C1 segment of cervical spinal cord (tissue), 14 donors: ENCODE measurements at regions not wholly inside any gene's neighbourhood (a gene's known extent, or its start where the extent isn't known, plus 50 kb on each side); places are given as distances from the start of the nearest gene placed in this dataset.

Experiments
- DNase-seq, 14 donors: peaks; one replicate each; lab custom pipeline; 2025; lab: John Stamatoyannopoulos, UW

DNA sequence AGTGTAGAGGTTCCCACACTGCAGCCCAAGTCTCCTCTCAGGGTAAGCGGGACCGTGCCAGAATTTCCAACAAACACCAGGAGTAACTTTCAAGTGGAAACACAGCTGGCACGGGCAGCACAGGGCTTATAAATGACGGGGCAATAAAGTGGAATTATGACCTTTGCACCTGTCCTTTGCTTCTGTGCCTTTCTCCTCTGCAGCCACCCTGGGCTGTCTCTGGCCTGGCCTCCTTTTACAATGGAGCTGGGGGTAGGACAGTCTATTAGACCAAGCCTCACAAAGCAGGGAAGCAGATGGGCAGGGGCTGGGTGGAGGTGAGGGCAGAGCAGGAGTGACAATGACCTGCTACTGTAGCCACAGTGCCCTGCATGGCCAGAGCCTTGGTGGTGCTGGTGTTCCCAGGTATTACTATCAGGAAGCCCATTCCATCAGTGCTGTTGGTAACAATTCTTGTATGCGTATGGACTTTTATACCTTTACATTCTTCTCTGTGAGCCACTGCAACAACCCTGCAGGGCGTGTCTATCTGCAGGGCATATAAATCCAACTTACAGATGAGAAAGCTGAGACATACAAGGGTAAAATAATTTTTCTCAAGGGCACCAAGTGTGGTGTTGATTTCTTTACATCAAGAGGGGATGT is 387.8 kb downstream of the CTTN start:
- no peak for DNase-seq

DNA sequence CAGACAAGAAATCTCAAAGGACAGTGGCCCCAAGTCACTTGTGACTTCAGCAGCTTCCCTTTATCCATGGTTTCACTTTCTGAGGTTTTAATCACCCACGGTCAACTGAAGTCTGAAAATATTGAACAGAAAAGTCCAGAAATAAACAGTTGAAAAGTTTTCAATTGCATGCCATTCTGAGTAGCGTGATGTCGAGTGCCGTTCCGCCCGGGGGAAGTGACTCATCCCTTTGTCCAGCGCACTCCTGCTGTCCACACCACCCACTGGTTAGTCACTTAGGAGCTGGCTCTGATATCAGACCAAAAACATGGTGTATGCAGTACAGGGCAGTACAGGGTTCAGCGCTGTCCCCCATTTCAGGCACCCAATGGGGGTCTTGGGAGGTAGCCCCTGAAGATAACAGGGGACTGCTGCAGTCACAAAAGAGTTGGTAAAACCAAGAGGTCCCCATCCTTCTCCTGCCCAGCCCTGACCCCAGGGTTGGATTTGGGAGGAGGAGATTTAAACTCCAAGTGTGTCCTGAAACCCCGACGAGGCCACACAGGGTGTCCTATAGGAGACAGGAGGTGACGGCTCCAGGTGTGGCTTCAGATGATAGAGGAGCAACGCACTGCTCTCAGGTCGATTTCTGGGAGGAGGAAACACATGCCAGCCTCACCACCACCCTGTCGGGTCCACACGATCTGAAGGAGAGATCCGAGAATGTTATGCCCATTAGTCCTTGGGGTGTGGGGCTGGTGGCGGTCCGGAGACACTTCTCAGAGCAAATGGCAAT is 390.1 kb downstream of the CTTN start:
- DNase-seq, result no peak

DNA sequence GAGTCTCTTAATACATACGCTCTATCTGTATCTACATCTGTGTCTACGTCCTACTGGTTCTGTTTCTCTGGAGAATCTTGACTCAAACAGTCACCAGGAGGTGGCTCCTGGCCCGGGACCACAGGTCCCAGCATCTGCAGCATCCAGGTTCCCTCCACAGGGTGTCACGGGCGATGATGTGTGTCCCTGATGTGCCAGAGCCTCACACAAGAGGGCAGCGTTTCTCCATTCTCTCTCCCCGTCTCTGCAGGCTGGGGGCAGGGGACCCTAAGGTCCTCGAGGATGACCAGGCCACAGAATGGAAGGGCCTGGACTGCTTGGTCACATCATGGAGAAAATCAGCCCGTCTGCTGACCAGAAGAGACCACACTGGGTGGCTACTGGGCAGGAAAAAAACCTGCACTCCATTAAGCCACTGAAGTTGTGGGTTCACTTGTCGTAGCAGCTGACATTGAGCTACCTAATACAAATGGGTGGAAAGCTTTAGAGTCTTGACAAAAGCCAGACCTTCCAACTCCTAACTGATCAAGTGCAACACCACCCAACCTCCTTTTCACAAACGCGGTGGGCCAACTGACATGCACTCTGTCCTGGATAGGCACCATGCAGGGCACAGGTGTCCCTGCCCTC is 392.5 kb downstream of the CTTN start:
- no peak for DNase-seq

GRCh38 chr11:70796648-70797227 is 398.4 kb downstream of the CTTN start:
- no peak for DNase-seq

- DNase-seq, result no peak
These were observed 400.0 kb downstream of the CTTN start for GRCh38 chr11:70798296-70798695.

GRCh38 chr11:70799386-70799785 is 401.1 kb downstream of the CTTN start:
- DNase-seq, result no peak

DNA sequence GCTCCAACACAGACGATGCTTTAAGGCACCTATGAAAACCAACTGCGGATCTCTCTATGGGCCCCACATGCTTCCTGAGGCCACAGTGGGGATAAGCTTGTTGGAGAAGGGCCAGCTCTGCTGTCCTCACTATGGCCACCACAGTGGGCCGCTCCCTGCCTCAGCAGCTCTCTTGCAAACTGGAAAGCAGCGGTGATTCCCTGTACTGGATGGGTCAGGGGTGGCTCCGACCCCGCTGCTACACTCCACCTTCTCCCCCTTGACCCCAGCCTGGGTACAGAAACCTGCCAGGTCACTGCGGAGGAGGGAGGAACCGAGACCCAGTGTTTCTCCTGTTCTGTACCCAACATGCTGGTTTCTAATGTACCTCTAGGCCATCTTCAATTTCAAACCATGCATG is 403.9 kb downstream of the CTTN start:
- no peak for DNase-seq

- peak in 1 of 14 donors; percentile 17 for DNase-seq
These were observed 406.0 kb downstream of the CTTN start for GRCh38 chr11:70804139-70804837.

DNA sequence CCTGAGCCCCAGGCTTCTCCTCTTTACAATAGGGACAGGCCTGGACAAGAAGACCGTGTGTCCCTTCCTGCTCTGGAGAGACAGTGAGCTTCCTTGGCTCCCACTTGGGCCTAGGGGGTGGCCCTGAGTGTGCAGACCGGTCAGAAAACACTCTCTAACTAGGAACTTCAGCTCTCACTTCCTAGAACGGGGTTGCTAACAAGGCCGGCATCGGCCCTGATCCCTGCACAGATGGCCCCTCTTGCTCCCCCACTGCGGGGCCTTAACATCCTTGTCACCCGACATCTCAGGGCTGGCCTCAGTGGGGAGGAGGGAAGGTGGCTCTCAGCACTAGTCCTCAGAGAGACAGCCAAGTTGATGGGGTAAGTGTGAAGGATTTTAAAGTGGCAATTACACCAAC is 406.9 kb downstream of the CTTN start:
- no peak for DNase-seq

GRCh38 chr11:70805971-70806370 is 407.6 kb downstream of the CTTN start:
- no peak for DNase-seq

DNA sequence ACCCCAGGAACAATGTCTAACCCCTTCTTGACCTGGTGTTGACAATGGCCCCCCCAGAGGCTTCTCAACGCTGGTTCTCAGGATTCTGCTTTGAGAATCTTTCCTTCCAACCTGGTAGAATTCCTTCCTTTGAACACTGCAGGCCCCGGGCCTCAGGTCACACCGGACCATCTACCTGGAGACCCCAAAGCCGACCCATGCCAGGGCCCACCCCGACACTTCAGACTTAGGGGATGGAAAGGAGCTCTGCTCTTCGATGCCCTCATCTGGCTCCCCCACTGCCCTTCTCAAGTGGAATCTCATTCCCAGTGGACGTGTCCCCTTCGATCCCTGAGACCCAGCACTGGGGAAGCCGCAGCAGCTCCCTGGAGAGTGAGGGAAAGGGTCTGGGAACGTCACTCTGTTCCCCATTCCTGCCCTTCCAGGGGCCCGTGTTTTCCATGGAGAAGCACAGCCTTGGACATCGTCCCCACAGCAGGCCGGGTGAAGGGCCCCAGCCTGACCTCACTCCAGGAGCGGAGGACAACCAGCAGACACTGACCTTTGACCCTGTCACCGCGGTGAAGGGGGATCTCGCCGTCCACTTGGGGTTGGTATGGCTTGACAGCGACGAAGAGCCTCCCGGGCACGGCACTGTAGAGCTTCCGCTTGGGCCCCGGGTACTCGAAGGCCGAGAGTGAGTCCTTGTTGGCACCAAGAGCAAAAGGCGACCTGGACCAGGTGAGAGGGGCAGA is 408.3 kb downstream of the CTTN start:
- DNase-seq, result no peak

- no peak for DNase-seq
These were observed 408.8 kb downstream of the CTTN start for GRCh38 chr11:70807195-70807543.

GRCh38 chr11:70808686-70809375 is 410.5 kb downstream of the CTTN start:
- no peak for DNase-seq

GRCh38 chr11:70810133-70810532 is 411.8 kb downstream of the CTTN start:
- DNase-seq, result no peak

DNA sequence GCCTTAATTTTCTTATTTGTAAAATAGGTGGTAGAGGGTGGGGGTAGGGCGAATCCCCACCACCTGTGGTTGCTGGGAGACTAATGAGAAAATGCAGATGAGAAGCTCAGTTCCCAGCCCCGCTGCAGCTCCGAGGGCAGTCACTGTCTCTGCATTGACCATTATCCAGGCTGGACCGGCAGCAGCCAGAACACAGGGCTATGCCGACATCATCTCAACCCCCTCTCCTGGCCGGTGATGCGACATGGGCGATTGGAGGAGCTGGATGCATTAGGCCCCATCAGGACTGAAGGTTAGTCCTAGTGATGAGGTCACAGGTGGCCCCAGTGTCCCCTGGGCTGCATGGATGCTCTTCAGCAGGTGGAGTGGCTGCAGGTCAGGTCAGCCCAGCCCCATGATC is 412.4 kb downstream of the CTTN start:
- DNase-seq, result no peak

DNA sequence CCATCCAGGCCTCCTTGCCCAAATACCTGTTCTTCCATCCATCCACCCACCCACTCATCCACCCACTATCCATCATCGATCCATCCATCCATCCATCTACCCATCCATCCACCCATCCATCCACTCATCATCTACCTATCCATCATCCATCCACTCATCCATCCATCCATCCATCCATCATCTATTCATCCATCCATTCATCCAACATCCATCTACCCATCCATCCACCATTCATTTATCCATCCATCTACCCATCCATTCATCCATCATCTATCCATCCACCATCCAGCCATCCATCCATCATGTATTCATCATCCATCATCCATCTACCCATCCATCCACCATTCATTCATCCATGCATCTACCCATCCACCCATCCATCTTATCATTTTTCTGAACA is 413.2 kb downstream of the CTTN start:
- DNase-seq, result no peak

- DNase-seq, result no peak
These were observed 413.6 kb downstream of the CTTN start for GRCh38 chr11:70811915-70812314.

- DNase-seq, result no peak
These were observed 414.1 kb downstream of the CTTN start for GRCh38 chr11:70812472-70812871.

DNA sequence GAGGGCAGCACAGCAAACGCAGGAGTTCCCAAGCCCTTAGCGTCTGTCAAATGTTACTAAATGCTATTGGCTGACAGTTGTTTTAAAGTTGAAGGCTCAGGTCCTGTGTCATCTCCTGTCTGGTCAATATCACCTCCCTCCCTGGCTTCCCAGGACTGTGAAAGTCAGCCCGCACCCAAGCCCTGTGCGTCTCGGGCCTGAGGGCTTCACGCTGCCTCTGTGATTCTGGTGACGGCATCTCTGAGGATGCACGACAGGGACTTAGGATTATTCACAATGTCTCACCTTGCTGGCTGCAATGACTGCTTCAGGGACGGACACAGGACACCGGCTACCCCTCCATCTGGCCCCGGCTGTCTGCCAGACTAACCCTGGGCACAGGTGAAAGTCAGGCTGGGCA is 415.3 kb downstream of the CTTN start:
- no peak for DNase-seq

- no peak for DNase-seq
These were observed 417.1 kb downstream of the CTTN start for GRCh38 chr11:70815485-70815832.

DNA sequence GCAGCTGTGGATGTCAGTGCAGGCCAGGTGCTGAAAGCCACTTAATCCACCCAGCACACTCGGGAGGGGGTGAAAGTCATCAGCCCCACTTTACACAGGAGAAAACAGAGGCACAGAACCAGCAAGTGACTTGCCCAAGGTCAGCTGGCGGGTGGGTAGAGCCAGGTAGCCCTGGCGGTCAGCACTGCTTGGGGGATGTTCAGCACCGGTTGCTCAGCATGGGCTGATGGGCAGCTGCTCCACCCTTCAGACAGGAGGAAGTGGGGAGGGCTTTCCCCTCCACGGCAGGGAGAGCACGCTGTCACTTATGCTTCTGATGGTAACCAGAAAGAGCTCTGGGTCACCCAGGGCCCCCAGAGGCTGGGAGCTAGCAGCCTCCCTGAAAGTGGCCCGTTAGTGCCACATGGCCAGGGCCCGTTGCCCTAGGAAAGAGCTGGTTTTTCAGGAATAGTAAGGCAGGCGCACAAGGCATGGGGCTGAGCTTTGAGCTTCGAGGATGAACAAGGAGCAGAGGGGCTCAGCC is 417.9 kb downstream of the CTTN start:
- no peak for DNase-seq
